HG02943 (cell line): ENCODE measurements at regions not wholly inside any gene's neighbourhood (a gene's known extent, or its start where the extent isn't known, plus 50 kb on each side); places are given as distances from the start of the nearest gene placed in this dataset.
"Not testable (repeated sequence)": the region's sequence is repeated elsewhere in the genome, so short reads cannot be mapped to it uniquely, and the experiment has no call there.

ENCODE experiments used
- ATAC-seq: cut with Tn5 transposase; IDR thresholded peaks from one replicate; pipeline ENCODE4 v1.9.1; 2021; ENCODE audit warnings: mild to moderate bottlenecking, low read depth, moderate library complexity; ENCODE audit not compliant: unreplicated experiment

GRCh38 chr18:78457731-78458130, 521.9 kb upstream of the SALL3 start:
- no peak for ATAC-seq

- no peak for ATAC-seq
These were observed 521.3 kb upstream of the SALL3 start for GRCh38 chr18:78458356-78458755.

- no peak for ATAC-seq
These were observed 520.0 kb upstream of the SALL3 start for GRCh38 chr18:78459668-78460067.

- no peak for ATAC-seq
These were observed 519.1 kb upstream of the SALL3 start for GRCh38 chr18:78460558-78460957.

- no peak for ATAC-seq
These were observed 506.1 kb upstream of the SALL3 start for GRCh38 chr18:78473563-78473962.

GRCh38 chr18:78477840-78478239, 501.8 kb upstream of the SALL3 start:
- no peak for ATAC-seq

- no peak for ATAC-seq
These were observed 500.2 kb upstream of the SALL3 start for GRCh38 chr18:78479443-78479842.

- no peak for ATAC-seq
These were observed 499.2 kb upstream of the SALL3 start for GRCh38 chr18:78480262-78481054.

- ATAC-seq, result no peak
These were observed 497.2 kb upstream of the SALL3 start for GRCh38 chr18:78482378-78482777.

- no peak for ATAC-seq
These were observed 492.0 kb upstream of the SALL3 start for GRCh38 chr18:78487649-78488048.

- ATAC-seq, result no peak
These were observed 487.4 kb upstream of the SALL3 start for GRCh38 chr18:78492064-78492812.

- ATAC-seq, result no peak
These were observed 486.7 kb upstream of the SALL3 start for GRCh38 chr18:78492813-78493371.

- not testable (repeated sequence) for ATAC-seq
These were observed 486.1 kb upstream of the SALL3 start for GRCh38 chr18:78493490-78493889.

GRCh38 chr18:78494204-78495085, 485.2 kb upstream of the SALL3 start:
- no peak for ATAC-seq

- no peak for ATAC-seq
These were observed 484.1 kb upstream of the SALL3 start for GRCh38 chr18:78495550-78495949.

GRCh38 chr18:78496079-78496478, 483.5 kb upstream of the SALL3 start:
- no peak for ATAC-seq

- no peak for ATAC-seq
These were observed 482.0 kb upstream of the SALL3 start for GRCh38 chr18:78497641-78498040.

- ATAC-seq, result no peak
These were observed 480.0 kb upstream of the SALL3 start for GRCh38 chr18:78499586-78499985.

GRCh38 chr18:78501251-78501650, 478.4 kb upstream of the SALL3 start:
- ATAC-seq, result no peak

- ATAC-seq, result no peak
These were observed 476.5 kb upstream of the SALL3 start for GRCh38 chr18:78503129-78503528.
